NCI-H128 (cell line): ENCODE measurements at regions not wholly inside any gene's neighbourhood (a gene's known extent, or its start where the extent isn't known, plus 50 kb on each side); places are given as distances from the start of the nearest gene placed in this dataset.
"Not testable (repeated sequence)": the region's sequence is repeated elsewhere in the genome, so short reads cannot be mapped to it uniquely, and the experiment has no call there.

Experiments
- DNase-seq: peaks from one replicate; lab custom pipeline; 2025; ENCODE audit not compliant: unreplicated experiment; lab: John Stamatoyannopoulos, UW

DNA sequence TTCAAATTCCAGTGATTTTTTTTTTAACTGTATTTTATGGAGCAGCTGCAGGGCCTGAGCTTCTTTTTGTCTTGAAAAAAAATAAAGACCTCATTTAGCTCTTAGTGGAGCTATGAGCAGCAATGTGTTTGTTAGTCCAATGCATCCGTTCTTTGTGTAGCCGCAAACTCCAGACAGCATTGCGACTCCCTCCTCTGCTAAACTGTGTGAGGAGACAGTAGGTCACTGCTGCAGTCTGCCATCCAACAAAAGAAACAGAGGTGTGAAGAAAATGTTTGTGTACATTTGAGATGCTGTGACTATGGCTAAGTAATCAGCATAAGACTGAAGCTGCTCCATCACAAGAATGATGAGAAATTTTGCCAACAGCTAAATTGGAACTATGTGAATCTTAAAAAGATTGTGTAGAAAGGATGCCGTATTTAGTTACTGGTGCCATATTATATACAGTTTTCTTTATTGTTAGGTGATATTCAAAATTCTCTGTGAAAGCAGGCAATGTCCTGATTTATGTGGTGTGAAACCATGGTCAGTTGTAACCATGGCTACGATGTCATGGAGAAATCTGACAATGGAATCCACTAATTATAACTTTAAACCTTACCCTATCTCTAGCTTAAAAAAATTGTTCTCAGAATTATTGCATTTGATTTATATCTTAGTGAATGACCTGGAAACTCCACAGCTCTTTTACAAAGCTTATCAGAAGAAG is 428.8 kb upstream of the EPHA7 start:
- DNase-seq = no peak

- no peak for DNase-seq
These were observed 422.8 kb upstream of the EPHA7 start for GRCh38 chr6:93842178-93842577.

DNA sequence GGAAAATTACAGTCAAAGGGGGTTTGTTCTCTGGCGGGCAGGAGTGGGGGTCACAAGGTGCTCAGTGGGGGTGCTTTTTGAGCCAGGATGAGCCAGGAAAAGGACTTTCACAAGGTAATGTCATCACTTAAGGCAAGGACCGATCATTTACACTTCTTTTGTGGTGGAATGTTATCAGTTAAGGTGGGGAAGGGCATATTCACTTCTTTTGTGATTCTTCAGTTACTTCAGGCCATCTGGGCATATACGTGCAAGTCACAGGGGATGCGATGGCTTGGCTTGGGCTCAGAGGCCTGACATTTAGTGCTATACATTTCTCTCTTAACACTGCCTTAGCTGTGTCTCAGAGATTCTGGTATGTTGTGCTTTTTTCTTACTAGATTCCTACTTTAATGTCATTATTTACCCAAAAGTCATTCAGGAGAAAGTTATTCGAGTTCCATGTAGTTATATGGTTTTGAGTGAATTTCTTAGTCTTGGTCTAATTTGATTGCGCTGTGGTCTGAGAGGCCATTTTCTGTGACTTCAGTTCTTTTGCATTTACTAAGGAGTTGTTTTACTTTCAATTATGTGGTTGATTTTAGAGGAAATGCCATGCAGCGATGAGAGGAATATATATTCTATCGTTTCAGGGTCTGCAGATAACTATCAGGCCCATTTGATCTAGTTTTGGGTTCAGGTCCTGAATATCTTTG is 416.2 kb upstream of the EPHA7 start:
- not testable (repeated sequence) for DNase-seq

- not testable (repeated sequence) for DNase-seq
These were observed 415.7 kb upstream of the EPHA7 start for GRCh38 chr6:93835026-93835425.

DNA sequence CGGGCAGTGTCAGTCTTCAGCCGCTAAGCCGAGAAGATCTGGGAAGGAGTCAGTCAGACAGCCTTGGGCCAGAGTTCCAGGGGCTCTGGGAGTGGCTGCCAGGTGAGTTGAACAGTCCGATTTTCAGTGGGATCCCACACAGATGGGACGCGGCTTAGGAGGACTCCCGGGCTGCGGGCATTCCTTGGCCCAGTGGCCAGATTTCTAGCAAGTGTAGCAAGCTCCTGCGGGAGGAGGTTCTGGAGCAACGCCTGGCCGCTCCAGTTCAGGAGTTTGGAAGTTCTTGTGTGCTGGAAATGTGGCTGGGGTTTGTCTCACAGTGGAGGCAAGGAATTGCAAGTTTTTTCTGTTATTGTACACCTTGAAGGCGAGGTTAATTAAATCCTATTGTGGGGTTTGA is 414.0 kb upstream of the EPHA7 start:
- DNase-seq = not testable (repeated sequence)

GRCh38 chr6:93829757-93830156 is 410.4 kb upstream of the EPHA7 start:
- not testable (repeated sequence) for DNase-seq

- DNase-seq = no peak
These were observed 409.6 kb upstream of the EPHA7 start for GRCh38 chr6:93829009-93829408.

DNA sequence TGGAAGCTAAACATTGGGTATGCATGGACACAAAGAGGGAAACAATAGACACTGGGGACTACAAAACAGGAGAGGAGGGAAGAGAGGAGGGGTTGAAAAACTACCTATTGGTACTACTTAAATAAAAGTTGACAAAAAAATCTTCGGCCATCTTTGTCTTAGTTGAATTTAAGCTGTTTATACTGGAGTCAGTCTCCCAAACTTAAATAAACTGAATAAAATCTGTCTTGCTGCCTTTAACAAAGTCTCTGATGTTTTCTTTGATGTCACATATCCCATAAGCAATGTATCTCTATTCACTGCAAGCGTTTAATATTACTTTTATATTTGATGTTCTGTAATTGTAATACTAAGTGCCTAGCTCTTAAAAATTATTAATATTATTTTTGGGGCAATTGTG is 409.2 kb upstream of the EPHA7 start:
- DNase-seq = no peak

- DNase-seq = no peak
These were observed 408.4 kb upstream of the EPHA7 start for GRCh38 chr6:93827728-93828127.

DNA sequence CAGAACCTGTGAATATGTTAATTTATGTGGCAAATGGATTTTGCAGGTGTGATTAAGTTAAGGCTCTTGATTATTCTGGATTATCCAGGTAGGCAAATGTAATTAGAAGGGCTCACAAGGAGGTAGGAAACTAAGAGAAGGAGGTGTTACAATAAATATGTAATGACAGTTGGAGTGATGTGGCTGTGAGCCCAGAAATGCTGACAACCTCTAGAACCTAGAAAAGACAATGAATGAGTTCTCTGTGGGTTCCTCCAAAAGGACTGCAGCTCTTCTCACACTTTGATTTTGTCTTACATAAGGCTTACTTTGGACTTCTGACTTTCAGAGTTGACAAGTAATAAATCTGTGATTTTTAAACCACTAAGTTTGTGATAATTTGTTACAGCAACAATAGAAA is 406.6 kb upstream of the EPHA7 start:
- no peak for DNase-seq

DNA sequence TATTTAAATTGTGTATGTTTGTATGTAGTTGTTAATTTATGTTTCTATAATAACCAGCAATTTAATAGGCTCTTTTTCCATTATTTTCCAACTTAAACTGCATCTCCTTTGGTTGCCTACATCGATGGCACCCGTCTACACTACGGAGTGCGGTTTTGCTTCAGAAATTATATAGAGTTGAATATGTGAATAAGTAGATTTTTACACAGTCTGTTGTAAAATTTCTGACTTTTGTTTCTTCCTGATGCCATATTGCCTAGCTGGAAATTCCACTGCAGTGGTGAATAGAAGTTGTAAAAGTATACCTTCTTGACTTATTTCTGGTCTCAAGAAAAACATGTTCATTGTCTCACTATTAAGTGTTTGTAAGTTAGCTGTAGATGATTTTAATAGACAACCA is 404.1 kb upstream of the EPHA7 start:
- no peak for DNase-seq

- no peak for DNase-seq
These were observed 403.3 kb upstream of the EPHA7 start for GRCh38 chr6:93822434-93823265.

- DNase-seq = no peak
These were observed 402.6 kb upstream of the EPHA7 start for GRCh38 chr6:93821953-93822352.

DNA sequence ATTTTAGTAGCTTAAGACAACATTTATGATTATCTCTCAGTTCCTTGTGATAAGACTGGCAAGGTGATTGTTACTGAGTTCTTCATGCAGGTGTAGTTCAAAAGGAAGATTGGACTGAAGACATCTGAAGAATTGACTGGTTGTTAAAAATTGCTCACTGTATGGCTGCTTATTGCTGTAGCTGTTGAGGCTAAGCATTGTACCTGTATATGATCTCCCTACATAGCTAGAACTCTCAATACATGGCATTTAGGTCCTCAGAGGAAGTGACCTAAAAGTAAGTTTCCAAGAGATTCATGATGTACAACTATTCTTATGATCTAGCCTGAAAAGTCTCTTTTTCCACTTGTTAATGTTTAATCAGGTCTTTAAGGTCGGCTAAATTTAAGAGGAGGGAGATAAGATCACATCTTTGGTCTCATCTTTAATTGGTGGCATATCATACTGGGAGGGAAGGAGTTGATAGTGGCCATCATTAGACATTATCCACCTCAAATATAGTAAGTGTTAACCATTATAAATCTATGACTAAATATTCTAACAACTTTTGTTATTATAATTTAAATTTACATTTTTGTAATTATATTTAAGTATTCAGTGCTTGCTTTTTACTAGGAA is 401.2 kb upstream of the EPHA7 start:
- no peak for DNase-seq

DNA sequence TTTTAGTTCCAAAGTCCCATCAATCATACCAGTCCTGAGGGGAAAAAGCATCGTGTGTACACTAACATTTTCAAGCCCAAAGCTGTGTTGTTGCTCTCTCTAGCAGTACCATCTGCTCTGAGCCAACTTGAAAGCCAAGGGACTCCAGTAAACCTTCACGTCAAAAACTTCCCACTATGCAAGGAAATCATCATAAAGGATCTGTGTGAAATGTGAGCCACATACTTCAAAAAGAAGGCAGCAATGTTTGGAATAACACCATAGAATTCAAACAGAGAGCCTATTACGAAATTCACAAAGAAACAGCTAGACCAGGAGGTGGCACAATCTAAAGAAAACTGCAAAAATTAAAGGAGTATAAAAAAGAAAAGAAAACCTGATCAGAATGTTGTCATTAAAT is 399.8 kb upstream of the EPHA7 start:
- DNase-seq = no peak

DNA sequence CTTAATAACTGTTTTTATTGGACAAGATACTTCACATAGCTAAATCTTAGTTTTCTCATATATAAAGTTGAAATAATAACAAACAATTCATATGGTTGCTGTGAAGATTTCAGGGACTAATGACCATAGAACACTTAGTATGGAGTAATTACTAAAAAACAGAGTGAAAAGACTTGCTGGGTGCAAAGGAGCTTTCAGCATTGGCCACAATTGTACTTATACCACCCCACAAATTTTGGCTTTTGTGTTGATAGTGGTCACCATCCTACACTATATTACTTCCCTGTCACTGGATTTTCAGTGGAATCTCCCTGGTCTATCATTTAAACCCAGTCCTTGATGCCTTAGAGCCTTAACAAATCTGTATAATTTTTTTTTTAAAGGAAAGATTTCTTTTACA is 398.6 kb upstream of the EPHA7 start:
- no peak for DNase-seq

DNA sequence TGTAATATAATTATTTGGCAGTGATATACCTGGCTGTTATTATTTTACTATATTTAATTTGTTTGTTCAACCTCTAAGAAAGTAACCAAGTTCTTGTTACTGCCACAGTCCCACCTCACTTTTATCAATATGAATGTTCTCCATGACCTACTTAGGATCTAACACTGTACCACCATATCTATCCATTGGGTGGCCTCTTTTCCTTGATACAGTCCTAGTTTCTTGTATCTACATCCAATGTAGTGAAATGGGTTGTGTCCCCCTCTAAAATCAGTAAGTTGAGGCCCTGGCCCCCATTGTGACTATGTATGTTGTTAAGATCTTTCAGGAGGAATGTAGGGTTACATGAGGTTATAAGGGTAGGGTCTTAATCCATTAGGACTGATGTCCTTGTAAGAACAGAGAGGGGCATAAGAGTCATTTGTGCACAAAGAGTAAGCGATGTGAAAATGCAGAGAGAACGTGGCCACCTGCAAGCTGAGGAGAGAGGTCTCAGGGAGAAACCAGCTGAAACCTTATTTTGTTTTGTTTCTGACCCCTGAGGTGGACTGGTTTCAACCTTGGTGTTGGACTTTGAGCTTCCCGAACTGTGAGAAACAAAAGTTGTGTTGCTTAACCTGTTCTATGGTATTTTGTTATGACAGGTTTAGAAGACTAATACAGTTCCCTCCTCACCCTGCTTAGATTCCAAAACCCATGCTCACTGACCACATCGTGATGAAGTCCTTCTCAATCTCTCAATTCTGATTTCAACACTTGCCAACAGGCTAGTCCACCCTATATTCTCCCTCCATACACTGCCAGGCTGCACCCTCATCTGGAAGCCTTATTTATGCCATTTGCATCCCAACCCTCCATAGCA is 387.3 kb upstream of the EPHA7 start:
- no peak for DNase-seq

DNA sequence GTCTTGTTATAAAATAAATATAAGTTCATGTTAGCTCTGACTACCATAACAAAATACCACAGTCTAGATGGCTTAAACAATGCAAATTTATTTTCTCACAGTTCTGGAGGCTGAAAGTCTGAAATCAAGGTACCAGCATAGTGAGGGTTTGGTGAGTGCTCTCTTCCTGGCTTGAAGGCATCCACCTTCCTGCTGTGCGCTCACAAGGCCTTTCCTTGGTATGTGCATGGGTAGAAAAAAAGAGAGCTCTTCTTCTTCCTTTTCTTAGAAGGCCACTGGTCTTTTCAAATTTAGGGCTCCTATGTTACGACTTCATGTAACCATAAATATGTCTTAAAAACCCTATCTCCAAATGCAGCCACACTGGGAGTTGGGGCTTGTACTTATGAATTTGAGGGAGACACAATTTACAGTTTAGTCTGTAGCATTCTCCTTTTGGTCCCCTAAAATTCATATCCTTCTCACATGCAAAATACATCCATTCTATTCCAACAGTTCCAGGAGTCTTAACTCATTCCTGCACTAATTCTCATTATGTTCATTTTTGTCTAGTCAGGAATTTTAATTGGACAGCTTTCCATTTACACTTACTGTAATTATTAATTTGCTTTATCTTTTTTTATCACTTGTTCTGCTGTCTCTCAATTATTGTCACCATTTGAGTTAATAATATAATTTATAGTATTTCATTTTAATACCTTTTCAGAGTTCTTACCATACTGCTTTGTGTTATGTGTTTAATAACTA is 381.9 kb upstream of the EPHA7 start:
- DNase-seq = no peak

DNA sequence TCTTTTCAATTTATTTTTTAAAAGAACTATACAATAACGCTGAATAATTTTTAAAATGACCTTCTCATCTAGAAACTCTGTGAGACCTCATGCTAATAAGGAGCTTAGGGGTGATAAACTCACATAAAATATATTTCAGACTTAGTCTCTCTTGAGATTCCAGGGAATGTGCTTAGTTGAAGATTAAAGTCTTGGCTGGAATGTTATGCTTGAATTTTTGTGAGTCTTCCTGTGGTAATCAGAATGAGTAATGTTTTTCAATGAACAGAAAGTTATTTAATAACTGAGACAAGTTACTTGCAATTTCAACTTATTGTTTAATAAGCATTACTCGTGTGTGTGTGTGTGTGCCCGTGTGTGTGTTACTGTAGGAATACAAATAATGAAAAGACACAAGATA is 379.9 kb upstream of the EPHA7 start:
- no peak for DNase-seq

GRCh38 chr6:93794166-93794565 is 374.8 kb upstream of the EPHA7 start:
- DNase-seq = no peak
